Loucy (cell line): ENCODE measurements at regions not wholly inside any gene's neighbourhood (a gene's known extent, or its start where the extent isn't known, plus 50 kb on each side); places are given as distances from the start of the nearest gene placed in this dataset.

ENCODE experiments used
- H2AFZ ChIP-seq: fragments of 200-600 bp; sonication (generic); 2 replicates; pipeline ENCODE4 v1.6.0; 2016; ENCODE audit warnings: antibody characterized with exemption, mild to moderate bottlenecking, low read length, moderate library complexity
- H3F3A ChIP-seq: fragments of 200-600 bp; 2 replicates; pipeline ENCODE4 v1.6.0; 2016; ENCODE audit warnings: antibody characterized with exemption, low read depth, mild to moderate bottlenecking
- H3K27me3 ChIP-seq: fragments of 200-600 bp; sonication (generic); 2 replicates; pipeline ENCODE4 v1.6.1; 2014; ENCODE audit warnings: low read length, mild to moderate bottlenecking; ENCODE audit not compliant: insufficient read depth, poor library complexity, severe bottlenecking
- H3K36me3 ChIP-seq: fragments of 200-600 bp; sonication (generic); 2 replicates; pipeline ENCODE4 v1.6.1; 2016; ENCODE audit warnings: low read length; ENCODE audit not compliant: insufficient read depth
- H3K4me1 ChIP-seq: fragments of 200-600 bp; sonication (generic); 2 replicates; pipeline ENCODE4 v1.5.1; 2014; ENCODE audit warnings: low read length, mild to moderate bottlenecking; ENCODE audit not compliant: insufficient read depth, poor library complexity, severe bottlenecking
- H3K4me2 ChIP-seq: fragments of 200-600 bp; sonication (generic); 2 replicates; pipeline ENCODE4 v1.6.0; 2014; ENCODE audit warnings: antibody characterized with exemption, low read length, low read depth, mild to moderate bottlenecking; ENCODE audit not compliant: poor library complexity, severe bottlenecking
- H3K4me3 ChIP-seq: fragments of 200-600 bp; sonication (generic); 2 replicates; pipeline ENCODE4 v1.5.1; 2014; ENCODE audit warnings: low read length, mild to moderate bottlenecking, mixed read lengths; ENCODE audit not compliant: poor library complexity, severe bottlenecking
- H3K79me2 ChIP-seq: fragments of 200-600 bp; sonication (generic); 2 replicates; pipeline ENCODE4 v1.6.1; 2014; ENCODE audit warnings: low read length; ENCODE audit not compliant: insufficient read depth
- H3K9ac ChIP-seq: fragments of 200-600 bp; sonication (generic); 2 replicates; pipeline ENCODE4 v1.6.0; 2014; ENCODE audit warnings: mild to moderate bottlenecking, low read depth, low read length, moderate library complexity; ENCODE audit not compliant: poor library complexity, severe bottlenecking
- H3K9me2 ChIP-seq: fragments of 200-600 bp; sonication (generic); replicated peaks from 2 replicates; pipeline ENCODE4 v1.6.1; 2016; ENCODE audit warnings: low read depth, low read length, mixed read lengths
- H3K9me3 ChIP-seq: fragments of 200-600 bp; sonication (generic); 2 replicates; pipeline ENCODE4 v1.6.1; 2014; ENCODE audit warnings: mild to moderate bottlenecking, antibody characterized with exemption, low read length, low read depth; ENCODE audit not compliant: insufficient read depth
- H4K20me1 ChIP-seq: fragments of 200-600 bp; sonication (generic); 2 replicates; pipeline ENCODE4 v1.6.0; 2014; ENCODE audit warnings: antibody characterized with exemption, low read length, mild to moderate bottlenecking; ENCODE audit not compliant: insufficient read depth, poor library complexity, severe bottlenecking
- EZH2phosphoT487 ChIP-seq: fragments of 200-600 bp; IDR thresholded peaks from 2 replicates; pipeline ENCODE4 v1.6.1; 2018; ENCODE audit warnings: antibody characterized with exemption, mild to moderate bottlenecking, moderate library complexity, borderline replicate concordance
- TF ChIP-seq, protein P1 (sequence below): fragments of 200-600 bp; sonication (generic); conservative IDR thresholded peaks from 2 replicates; pipeline ENCODE4 v1.5.1; 2014; ENCODE audit warnings: mild to moderate bottlenecking, antibody characterized with exemption, low read length

DNA sequence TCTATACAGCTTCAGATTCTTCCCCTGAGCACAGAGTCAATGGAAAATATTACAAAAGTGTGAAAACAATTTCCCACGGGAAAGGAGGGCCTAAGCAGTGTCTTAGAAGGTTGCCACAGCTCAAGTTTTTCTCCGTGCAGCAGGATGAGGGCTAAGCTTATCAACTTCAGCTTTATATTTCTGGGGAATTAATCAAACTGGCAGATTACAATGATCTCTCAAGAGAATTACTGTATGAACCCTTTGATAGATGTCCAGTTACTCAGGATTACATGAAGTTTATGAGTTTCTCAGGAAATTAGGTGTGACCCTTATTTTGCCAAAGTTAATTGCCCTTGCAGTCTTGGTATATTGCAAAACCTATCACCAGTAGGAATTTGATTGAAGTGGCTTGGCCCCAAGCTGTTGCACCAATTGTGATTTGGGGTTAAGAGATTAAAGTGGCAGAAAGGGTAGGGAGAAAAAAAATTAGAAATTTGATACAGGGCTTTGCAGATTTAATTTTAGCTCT is 298.4 kb downstream of the MAP2K6 start:
- Histone ChIP-seq H3K4me3 (no peak overlapping the region), H3K27me3 (no peaks in the 10 kb centered on the region), H3K9ac (no peak overlapping the region), H3K9me3 (no peaks in the 10 kb centered on the region), H3K36me3 (no peaks in the 10 kb centered on the region), H4K20me1 (no peaks in the 10 kb centered on the region), H3K79me2 (no peaks in the 10 kb centered on the region), H3F3A (no peaks in the 10 kb centered on the region), H2AFZ (no peak overlapping the region), H3K4me2 (no peak overlapping the region), H3K9me2 (no peaks in the 10 kb centered on the region), H3K4me1 (no peaks in the 10 kb centered on the region)
- TF ChIP-seq EZH2phosphoT487 = no peak
- TF ChIP-seq, protein P1, sequence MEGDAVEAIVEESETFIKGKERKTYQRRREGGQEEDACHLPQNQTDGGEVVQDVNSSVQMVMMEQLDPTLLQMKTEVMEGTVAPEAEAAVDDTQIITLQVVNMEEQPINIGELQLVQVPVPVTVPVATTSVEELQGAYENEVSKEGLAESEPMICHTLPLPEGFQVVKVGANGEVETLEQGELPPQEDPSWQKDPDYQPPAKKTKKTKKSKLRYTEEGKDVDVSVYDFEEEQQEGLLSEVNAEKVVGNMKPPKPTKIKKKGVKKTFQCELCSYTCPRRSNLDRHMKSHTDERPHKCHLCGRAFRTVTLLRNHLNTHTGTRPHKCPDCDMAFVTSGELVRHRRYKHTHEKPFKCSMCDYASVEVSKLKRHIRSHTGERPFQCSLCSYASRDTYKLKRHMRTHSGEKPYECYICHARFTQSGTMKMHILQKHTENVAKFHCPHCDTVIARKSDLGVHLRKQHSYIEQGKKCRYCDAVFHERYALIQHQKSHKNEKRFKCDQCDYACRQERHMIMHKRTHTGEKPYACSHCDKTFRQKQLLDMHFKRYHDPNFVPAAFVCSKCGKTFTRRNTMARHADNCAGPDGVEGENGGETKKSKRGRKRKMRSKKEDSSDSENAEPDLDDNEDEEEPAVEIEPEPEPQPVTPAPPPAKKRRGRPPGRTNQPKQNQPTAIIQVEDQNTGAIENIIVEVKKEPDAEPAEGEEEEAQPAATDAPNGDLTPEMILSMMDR = no peak

DNA sequence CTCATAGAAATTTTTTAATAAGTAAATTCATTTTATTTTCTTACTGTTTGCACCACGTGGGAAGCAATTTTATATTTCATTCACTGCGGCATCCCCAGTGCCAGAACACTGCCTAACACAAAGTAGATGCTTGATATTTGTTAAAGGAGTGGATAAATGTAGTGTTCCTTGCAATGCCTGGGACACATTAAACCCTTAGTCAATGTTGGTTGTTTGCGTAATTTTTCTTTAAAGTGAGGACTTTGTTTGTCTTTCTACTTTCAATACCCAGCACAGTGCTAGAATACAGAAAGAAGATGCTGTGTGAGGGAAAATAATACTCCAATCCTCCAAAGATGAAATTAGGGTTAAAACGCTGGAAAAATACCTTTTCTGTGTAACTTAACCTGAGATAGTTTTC is 299.3 kb downstream of the MAP2K6 start:
- H3K9me2 ChIP-seq = no peaks in the 10 kb centered on the region
- no peaks in the 10 kb centered on the region for H3F3A ChIP-seq
- no peaks in the 10 kb centered on the region for H3K79me2 ChIP-seq
- H3K4me3 ChIP-seq = no peak overlapping the region
- H4K20me1 ChIP-seq = no peaks in the 10 kb centered on the region
- no peaks in the 10 kb centered on the region for H3K27me3 ChIP-seq
- H3K4me1 ChIP-seq = no peaks in the 10 kb centered on the region
- no peak for TF ChIP-seq EZH2phosphoT487
- TF ChIP-seq, protein P1 = no peak
- H3K9ac ChIP-seq = no peak overlapping the region
- no peaks in the 10 kb centered on the region for H3K36me3 ChIP-seq
- H3K4me2 ChIP-seq = no peak overlapping the region
- no peak overlapping the region for H2AFZ ChIP-seq
- no peaks in the 10 kb centered on the region for H3K9me3 ChIP-seq

DNA sequence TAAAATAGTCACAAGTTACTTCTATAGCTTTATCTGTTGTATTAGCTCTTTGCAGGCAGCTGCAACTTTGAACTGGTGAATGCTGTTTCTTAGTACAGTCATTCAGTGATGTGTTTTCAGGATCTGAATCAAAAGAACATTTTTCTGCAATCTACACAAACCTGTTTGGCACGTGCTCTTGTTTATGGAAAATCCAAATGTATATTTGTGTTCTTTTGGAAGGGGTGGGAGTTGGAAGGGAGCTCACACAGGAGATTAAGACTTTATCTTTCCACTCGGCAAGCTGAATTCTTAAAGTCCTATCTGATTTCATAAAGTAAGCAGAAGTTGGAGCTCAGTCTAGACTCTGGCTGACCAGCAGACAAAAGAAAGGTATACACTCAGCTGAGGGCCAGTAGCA is 300.2 kb downstream of the MAP2K6 start:
- TF ChIP-seq, protein P1 = no peak
- TF ChIP-seq EZH2phosphoT487 = no peak
- no peak overlapping the region for H3K4me3 ChIP-seq
- H3K36me3 ChIP-seq = no peaks in the 10 kb centered on the region
- H2AFZ ChIP-seq = no peak overlapping the region
- H4K20me1 ChIP-seq = no peaks in the 10 kb centered on the region
- no peaks in the 10 kb centered on the region for H3K27me3 ChIP-seq
- H3K9ac ChIP-seq = no peak overlapping the region
- H3K9me3 ChIP-seq = no peaks in the 10 kb centered on the region
- no peaks in the 10 kb centered on the region for H3K79me2 ChIP-seq
- H3K4me2 ChIP-seq = no peak overlapping the region
- no peaks in the 10 kb centered on the region for H3K4me1 ChIP-seq
- no peaks in the 10 kb centered on the region for H3K9me2 ChIP-seq
- no peaks in the 10 kb centered on the region for H3F3A ChIP-seq
